Ovary (tissue), 7 donors: ENCODE measurements at regions not wholly inside any gene's neighbourhood (a gene's known extent, or its start where the extent isn't known, plus 50 kb on each side); places are given as distances from the start of the nearest gene placed in this dataset.

Experiments used
- DNase-seq, 5 donors: peaks; one replicate each; pipeline ENCODE4 v3.0.0-alpha.2; 2019 to 2020
- H3K27ac ChIP-seq, 2 donors: fragments of 200-600 bp; one replicate each; pipeline versions ENCODE4 v1.5.1 to v1.8.0; 2019 to 2022
- H3K27me3 ChIP-seq: fragments of 200-600 bp; one replicate; pipeline ENCODE4 v1.8.0; 2022
- H3K36me3 ChIP-seq: fragments of 200-600 bp; sonication (generic); one replicate; pipeline ENCODE4 v1.5.1; 2019
- H3K4me1 ChIP-seq: one replicate; pipeline ENCODE4 v1.8.1; 2013; ENCODE audit warnings: mild to moderate bottlenecking, moderate library complexity; ENCODE audit not compliant: insufficient read depth
- H3K4me3 ChIP-seq: fragments of 200-600 bp; sonication (generic); one replicate; pipeline ENCODE4 v1.5.1; 2017
- H3K9me3 ChIP-seq, 2 donors: fragments of 200-600 bp in 1 of 2; sonication (generic) in 1 of 2; one replicate each; pipeline versions ENCODE4 v1.5.1 to v1.8.1; 2013 to 2019; ENCODE audit warnings: mild to moderate bottlenecking in 1 of 2, moderate library complexity in 1 of 2
- EP300 ChIP-seq: sonication (generic); formaldehyde crosslinking; IDR thresholded peaks from one replicate; pipeline ENCODE4 v1.6.1; 2017; ENCODE audit warnings: antibody characterized with exemption
- POLR2A ChIP-seq: fragments of 450-650 bp; IDR thresholded peaks from one replicate; pipeline ENCODE4 v1.6.1; 2017; ENCODE audit warnings: antibody characterized with exemption, mild to moderate bottlenecking, moderate library complexity
- WGBS, 3 donors: extraction: QIAGEN DNeasy Blood & Tissue Kit in 1 of 3; methylation state at CpG; one replicate each; pipeline versions ENCODE4 v1.1.5 to v1.1.7; 2013 to 2017; 5-methylcytosine and 5-hydroxymethylcytosine counted together
- intact Hi-C, 4 donors: fragments of 100-400 bp; cut with DNase I; formaldehyde crosslinking; loops; one replicate each; pipeline versions ENCODE4 v1.11.0 to v1.15.1; 2022 to 2023
- TF ChIP-seq, protein P1 (sequence below), 3 donors: fragments of 450-650 bp in 2 of 3; fragments of 200-600 bp in 1 of 3; IDR thresholded peaks; one replicate each; pipeline versions ENCODE4 v1.5.1 to v1.8.0; 2016 to 2022; ENCODE audit warnings: antibody characterized with exemption in 3 of 3, mild to moderate bottlenecking in 1 of 3
- donor health status: DM: no; HTN: no; CAD: no; lungs with moderate emphysema.
- donor health status: DM: no; HTN: no; CAD: no.
- donor health status: Bipolar disorder and iron deficiency.
- donor health status: DM: no; HTN: no; CAD: no.
- donor health status: DM: yes; HTN: yes; CAD: no.

DNA sequence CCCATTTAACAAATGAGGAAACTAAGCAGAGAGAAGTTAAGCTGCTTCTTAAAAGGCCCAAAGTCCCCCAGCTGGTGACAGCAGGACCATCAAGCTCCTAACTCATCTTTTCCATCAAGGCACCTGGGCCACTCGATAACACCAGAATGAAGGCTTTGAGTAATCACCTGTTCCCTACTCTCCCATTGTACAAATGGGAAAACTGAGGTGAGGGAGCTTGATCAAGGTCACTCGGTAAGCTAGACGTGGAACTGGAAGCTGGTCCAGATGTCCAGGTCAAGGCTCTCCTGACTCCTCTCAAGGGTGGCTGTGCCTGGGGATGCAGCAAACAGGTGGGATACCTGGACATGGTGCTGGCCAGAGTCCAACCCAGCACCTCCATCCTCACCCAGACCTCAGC lies 90.6 kb upstream of the SHB start:
- H3K27ac ChIP-seq, result no peak overlapping the region
- no peaks in the 10 kb centered on the region for H3K4me1 ChIP-seq
- TF ChIP-seq, protein P1, sequence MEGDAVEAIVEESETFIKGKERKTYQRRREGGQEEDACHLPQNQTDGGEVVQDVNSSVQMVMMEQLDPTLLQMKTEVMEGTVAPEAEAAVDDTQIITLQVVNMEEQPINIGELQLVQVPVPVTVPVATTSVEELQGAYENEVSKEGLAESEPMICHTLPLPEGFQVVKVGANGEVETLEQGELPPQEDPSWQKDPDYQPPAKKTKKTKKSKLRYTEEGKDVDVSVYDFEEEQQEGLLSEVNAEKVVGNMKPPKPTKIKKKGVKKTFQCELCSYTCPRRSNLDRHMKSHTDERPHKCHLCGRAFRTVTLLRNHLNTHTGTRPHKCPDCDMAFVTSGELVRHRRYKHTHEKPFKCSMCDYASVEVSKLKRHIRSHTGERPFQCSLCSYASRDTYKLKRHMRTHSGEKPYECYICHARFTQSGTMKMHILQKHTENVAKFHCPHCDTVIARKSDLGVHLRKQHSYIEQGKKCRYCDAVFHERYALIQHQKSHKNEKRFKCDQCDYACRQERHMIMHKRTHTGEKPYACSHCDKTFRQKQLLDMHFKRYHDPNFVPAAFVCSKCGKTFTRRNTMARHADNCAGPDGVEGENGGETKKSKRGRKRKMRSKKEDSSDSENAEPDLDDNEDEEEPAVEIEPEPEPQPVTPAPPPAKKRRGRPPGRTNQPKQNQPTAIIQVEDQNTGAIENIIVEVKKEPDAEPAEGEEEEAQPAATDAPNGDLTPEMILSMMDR (IDR thresholded peaks at IDR 0.05), result no peak
- TF ChIP-seq POLR2A, result no peak
- TF ChIP-seq EP300, result no peak
- 81 to 94% (median 89%) methylated on average over 3 of the region's 3 CpGs for WGBS, 3 donors
- H3K27me3 ChIP-seq, result no peaks in the 10 kb centered on the region
- H3K36me3 ChIP-seq, result no peaks in the 10 kb centered on the region
- no peaks in the 10 kb centered on the region for H3K9me3 ChIP-seq
- intact Hi-C loops, result loop anchor here in 1 of 4 donors (10.0 kb wide), 1 partner anchor 195 kb away; no protein-coding TSS in a partner anchor
- DNase-seq, result no peak
- H3K4me3 ChIP-seq, result no peak overlapping the region

DNA sequence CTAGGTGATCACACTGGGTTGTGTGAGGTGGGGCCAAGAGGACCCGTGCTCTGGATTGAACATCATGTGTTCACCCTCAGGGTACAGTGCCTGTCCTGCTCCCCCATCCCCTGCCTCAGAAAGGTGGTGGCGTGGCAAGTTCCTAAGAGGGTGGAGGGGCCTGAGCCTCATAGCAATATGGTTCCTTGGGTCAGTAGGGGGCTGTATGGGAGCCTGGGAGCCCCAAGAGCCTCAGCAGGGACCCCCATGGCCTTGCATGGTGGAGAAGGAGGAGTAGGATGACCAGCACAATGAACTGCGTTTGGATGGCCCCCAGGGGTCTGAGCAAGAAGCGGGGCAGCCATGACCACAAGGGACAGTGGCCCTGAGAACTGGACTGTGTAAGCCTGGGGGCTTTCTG lies 89.6 kb upstream of the SHB start:
- DNase-seq, result no peak
- Histone ChIP-seq H3K9me3 (no peaks in the 10 kb centered on the region), H3K36me3 (no peaks in the 10 kb centered on the region), H3K27ac (no peak overlapping the region), H3K4me1 (no peaks in the 10 kb centered on the region), H3K27me3 (no peaks in the 10 kb centered on the region), H3K4me3 (no peak overlapping the region)
- 87 to 95% (median 92%) methylated on average over 4 of the region's 4 CpGs for WGBS, 3 donors
- intact Hi-C loops, result loop anchor here in 1 of 4 donors (10.0 kb wide), 1 partner anchor 196 kb away; no protein-coding TSS in a partner anchor
- TF ChIP-seq POLR2A (no peak), EP300 (no peak)
- TF ChIP-seq, protein P1 (IDR thresholded peaks at IDR 0.05), result no peak

DNA sequence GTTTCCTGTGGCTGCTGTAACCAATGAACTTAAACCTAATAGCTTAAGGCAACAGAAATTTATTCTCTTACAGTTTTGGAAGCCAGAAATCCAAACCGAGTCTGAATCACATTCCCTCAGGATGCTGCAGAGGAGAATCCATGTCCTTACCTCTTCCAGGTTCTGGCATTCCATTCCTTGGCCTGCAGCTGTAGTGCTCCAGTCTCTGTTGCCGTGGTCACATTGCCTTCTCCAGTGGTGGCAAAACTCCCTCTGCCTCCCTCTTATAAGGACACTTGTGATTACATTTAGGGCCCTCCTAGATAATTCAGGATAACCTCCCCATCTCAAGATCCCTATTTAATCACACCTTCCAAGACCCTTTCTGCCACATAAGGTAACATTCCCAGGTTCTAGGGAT lies 88.7 kb upstream of the SHB start:
- no peak for DNase-seq
- no peaks in the 10 kb centered on the region for H3K4me1 ChIP-seq
- no peak overlapping the region for H3K4me3 ChIP-seq
- 68 to 75% (median 69%) methylated on average over 2 of the region's 2 CpGs for WGBS, 3 donors
- no peak overlapping the region for H3K27ac ChIP-seq
- H3K9me3 ChIP-seq, result no peaks in the 10 kb centered on the region
- intact Hi-C loops, result loop anchor here in 1 of 4 donors (10.0 kb wide), 1 partner anchor 197 kb away; no protein-coding TSS in a partner anchor
- H3K27me3 ChIP-seq, result no peaks in the 10 kb centered on the region
- TF ChIP-seq EP300, result no peak
- TF ChIP-seq POLR2A, result no peak
- TF ChIP-seq, protein P1 (IDR thresholded peaks at IDR 0.05), result no peak
- H3K36me3 ChIP-seq, result no peaks in the 10 kb centered on the region

DNA sequence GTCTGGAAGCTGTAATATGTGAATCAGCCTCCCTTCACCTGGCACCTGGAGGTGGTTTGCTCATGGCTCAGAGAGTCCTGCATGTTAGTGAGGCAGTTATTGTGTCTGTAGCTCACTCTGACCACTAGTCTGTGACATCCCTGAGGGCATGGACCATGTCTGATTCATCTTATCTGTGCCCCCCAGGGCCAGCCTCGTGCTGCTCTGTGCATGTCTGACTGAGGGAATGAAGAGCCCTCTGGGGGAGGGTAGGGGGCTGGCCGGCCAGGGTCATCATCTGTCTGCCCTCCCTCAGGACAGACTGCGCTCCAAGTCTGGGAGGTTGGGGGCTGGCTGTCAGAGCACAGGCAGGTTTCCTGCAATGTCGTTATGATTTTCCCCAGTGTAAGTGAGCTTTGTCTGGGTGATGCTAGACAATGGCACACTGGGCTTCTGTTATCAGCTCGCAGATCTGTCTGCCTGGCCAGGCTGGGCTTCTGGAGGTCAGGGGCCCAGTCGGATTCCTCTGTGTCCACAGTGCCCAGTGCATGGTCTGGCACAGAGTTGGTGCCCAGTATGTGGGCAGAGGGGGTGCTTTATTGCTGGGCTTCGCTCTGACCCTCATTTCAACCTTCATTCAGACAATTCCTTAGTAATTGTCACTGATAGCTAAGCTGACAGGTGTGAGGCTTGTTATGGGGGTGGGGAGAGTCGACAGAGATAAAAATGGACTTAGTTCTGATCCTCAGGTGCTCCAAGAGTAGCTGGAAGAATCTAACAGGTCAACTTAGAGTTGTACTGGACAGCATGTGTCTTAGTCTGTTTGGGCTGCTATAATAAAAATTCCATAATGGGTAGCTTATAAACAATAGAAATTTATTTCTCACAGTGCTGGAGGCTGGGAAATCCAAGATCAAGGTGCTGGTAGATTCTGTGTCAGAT lies 85.7 kb upstream of the SHB start:
- TF ChIP-seq, protein P1 (IDR thresholded peaks at IDR 0.05), result no peak
- TF ChIP-seq POLR2A (no peak), EP300 (no peak)
- intact Hi-C loops, result loop anchor here in 1 of 4 donors (10.0 kb wide), 1 partner anchor 200 kb away; no protein-coding TSS in a partner anchor

More for the DNA sequence above, 85.7 kb upstream of the SHB start:
- Histone ChIP-seq H3K4me3 (no peak overlapping the region), H3K4me1 (no peaks in the 10 kb centered on the region), H3K27me3 (no peaks in the 10 kb centered on the region), H3K36me3 (no peaks in the 10 kb centered on the region), H3K27ac (no peak overlapping the region), H3K9me3 (no peaks in the 10 kb centered on the region)
- no peak for DNase-seq
- WGBS, 3 donors, result 58 to 60% (median 60%) methylated on average over 8 of the region's 8 CpGs
